NB4 (cell line): ENCODE measurements at regions not wholly inside any gene's neighbourhood (a gene's known extent, or its start where the extent isn't known, plus 50 kb on each side); places are given as distances from the start of the nearest gene placed in this dataset.

ENCODE experiments used
- DNase-seq: peaks from one replicate; pipeline ENCODE4 v3.0.0; 2010; ENCODE audit warnings: low read depth
- H3K4me3 ChIP-seq: one replicate; pipeline ENCODE4 v1.5.1; 2011; ENCODE audit warnings: mild to moderate bottlenecking, low read depth, low read length, moderate library complexity
- MYC ChIP-seq: IDR thresholded peaks from 2 replicates; pipeline ENCODE4 v1.6.1; 2011; ENCODE audit warnings: low read depth, low read length
- POLR2A ChIP-seq: IDR thresholded peaks from 2 replicates; pipeline ENCODE4 v1.6.1; 2011; ENCODE audit warnings: mild to moderate bottlenecking; ENCODE audit not compliant: insufficient read length; ENCODE audit errors: extremely low read depth
- TF ChIP-seq, protein P1 (sequence below): IDR thresholded peaks from one replicate; pipeline ENCODE4 v1.5.1; 2012; ENCODE audit warnings: low read depth, low read length
- TF ChIP-seq, protein P2 (sequence below): IDR thresholded peaks from 2 replicates; pipeline ENCODE4 v1.6.1; 2011; ENCODE audit warnings: low read depth, low read length

DNA sequence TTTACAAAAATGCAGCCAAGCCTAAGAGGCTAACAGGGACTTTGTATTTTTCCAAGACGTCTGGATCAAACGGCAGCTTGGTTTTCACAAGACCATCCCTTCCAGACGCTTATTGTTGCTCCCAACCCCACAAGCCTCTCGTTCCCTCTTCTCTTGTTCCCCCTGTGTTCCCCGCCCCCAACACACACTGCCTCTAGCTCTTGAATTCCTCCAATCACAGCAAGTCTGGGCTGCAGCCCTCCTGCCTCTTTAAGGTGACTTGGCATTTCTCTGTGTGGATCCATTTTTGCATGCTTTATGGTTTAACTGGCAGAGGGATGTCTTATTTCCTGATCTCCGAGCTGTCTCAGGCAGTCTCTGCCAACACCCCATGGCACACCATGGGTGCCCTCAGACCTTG, 182.2 kb downstream of the ABHD5 start:
- no peak for DNase-seq
- H3K4me3 ChIP-seq = no peak overlapping the region
- TF ChIP-seq POLR2A = no peak
- no peak for TF ChIP-seq MYC
- TF ChIP-seq, protein P1, sequence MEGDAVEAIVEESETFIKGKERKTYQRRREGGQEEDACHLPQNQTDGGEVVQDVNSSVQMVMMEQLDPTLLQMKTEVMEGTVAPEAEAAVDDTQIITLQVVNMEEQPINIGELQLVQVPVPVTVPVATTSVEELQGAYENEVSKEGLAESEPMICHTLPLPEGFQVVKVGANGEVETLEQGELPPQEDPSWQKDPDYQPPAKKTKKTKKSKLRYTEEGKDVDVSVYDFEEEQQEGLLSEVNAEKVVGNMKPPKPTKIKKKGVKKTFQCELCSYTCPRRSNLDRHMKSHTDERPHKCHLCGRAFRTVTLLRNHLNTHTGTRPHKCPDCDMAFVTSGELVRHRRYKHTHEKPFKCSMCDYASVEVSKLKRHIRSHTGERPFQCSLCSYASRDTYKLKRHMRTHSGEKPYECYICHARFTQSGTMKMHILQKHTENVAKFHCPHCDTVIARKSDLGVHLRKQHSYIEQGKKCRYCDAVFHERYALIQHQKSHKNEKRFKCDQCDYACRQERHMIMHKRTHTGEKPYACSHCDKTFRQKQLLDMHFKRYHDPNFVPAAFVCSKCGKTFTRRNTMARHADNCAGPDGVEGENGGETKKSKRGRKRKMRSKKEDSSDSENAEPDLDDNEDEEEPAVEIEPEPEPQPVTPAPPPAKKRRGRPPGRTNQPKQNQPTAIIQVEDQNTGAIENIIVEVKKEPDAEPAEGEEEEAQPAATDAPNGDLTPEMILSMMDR = no peak
- TF ChIP-seq, protein P2, sequence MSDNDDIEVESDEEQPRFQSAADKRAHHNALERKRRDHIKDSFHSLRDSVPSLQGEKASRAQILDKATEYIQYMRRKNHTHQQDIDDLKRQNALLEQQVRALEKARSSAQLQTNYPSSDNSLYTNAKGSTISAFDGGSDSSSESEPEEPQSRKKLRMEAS = no peak

DNA sequence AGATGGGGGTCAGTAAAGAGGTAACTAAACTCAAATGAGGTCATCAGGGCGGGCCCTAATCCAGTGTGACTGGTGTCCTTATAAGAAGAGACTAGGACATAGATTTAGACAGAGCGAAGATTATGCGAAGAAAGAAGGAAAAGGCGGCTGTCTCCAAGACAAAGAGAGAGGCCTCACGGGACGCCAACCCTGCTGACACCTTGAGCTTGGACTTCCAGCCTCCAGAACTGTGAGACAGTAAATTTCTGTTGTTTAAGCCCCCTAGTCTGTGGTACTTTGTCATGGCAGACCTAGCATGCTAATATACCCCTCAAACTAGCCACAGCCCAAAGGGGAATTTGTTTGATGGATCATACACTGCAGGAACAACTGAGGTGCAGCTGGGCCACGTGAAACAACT, 183.0 kb downstream of the ABHD5 start:
- TF ChIP-seq POLR2A = no peak
- TF ChIP-seq, protein P2 = no peak
- no peak for TF ChIP-seq MYC
- TF ChIP-seq, protein P1 = no peak
- DNase-seq = no peak
- H3K4me3 ChIP-seq = no peak overlapping the region

DNA sequence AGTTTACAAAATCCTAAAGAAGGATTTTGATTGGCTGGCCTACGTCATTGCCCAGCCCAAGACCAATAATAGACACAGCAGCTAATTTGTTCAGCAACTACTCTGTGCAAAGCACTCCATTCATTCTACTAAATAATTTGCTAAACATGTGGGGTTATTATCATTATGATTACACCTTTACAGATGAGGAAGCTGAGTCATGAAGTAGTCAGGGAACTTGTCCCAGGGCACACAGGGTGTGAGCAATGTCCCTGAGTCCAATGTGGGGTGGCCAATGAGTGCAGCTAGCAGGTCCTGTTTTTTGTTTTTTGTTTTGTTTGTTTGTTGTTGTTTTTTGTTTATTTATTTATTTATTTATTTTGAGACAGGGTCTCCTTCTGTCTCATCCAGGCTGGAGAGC, 183.6 kb downstream of the ABHD5 start:
- TF ChIP-seq, protein P2 = no peak
- TF ChIP-seq, protein P1 = no peak
- TF ChIP-seq POLR2A = no peak
- TF ChIP-seq MYC = no peak
- DNase-seq = no peak
- H3K4me3 ChIP-seq = no peak overlapping the region

DNA sequence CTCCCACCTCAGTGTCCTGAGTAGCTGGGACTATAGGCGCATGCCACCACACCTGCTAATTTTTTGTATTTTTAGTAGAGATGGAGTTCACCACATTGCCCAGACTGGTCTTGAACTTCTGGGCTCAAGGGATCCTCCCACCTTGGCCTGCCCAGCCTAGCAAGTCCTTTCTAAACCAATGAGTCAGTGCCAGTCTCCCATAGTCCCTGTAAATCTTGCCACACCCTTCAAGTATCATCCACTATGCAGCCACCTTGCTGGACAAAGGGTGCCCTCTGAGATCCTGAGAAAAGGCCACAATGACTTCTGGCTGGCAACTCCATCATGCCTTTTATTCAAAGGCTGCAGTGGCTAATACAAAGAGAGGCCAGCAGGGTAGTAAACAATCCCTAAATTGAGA, 184.0 kb downstream of the ABHD5 start:
- no peak overlapping the region for H3K4me3 ChIP-seq
- DNase-seq = no peak
- TF ChIP-seq, protein P2 = no peak
- TF ChIP-seq MYC (no peak), POLR2A (no peak)
- TF ChIP-seq, protein P1 = no peak

DNA sequence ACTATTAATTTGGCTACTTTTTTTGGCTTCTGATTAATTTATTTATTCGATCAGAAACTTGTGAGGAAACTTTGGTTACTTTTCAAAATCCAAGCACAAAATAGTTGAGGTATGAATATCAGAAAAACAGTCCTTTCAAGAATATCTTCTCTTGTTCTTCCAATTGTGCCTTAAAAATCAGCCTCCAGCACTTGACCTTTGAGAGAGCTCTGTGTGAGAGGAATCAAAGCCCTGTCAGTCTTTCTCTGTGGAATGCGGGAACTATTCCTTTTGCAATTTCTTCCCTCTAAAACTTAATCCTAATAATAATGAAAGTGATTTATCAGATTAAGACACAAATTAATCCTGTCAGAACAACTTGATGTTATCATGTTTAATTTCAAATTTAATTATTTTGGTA, 185.9 kb downstream of the ABHD5 start:
- TF ChIP-seq, protein P2 = no peak
- no peak for TF ChIP-seq MYC
- no peak for TF ChIP-seq POLR2A
- TF ChIP-seq, protein P1 = no peak
- H3K4me3 ChIP-seq = no peak overlapping the region
- no peak for DNase-seq

DNA sequence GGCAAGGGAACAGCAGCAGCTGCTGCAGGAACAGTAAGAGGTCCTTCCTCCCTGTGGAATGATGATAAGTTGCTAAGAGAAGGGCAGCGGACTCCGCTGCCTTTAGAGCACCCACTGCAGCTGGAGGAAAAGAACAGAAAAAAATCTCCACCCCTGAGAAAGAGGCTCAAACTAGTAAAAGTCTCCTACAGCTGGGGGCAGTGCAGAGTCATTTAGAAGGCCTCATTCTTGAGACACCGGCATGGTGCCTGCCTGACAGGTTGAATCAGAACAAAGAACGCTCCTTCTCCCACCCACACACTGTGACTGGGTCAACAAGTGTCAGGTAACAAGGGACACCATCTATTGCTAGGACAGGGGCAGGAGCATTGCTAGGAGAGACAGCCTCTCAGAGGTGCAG, 188.4 kb downstream of the ABHD5 start:
- TF ChIP-seq, protein P1 = no peak
- TF ChIP-seq, protein P2 = no peak
- TF ChIP-seq MYC = no peak
- no peak for TF ChIP-seq POLR2A
- no peak overlapping the region for H3K4me3 ChIP-seq
- DNase-seq = peak; percentile 25
